ENCODE measurements at regions not wholly inside any gene's neighbourhood (a gene's known extent, or its start where the extent isn't known, plus 50 kb on each side); places are given as distances from the start of the nearest gene placed in this dataset.

DNA sequence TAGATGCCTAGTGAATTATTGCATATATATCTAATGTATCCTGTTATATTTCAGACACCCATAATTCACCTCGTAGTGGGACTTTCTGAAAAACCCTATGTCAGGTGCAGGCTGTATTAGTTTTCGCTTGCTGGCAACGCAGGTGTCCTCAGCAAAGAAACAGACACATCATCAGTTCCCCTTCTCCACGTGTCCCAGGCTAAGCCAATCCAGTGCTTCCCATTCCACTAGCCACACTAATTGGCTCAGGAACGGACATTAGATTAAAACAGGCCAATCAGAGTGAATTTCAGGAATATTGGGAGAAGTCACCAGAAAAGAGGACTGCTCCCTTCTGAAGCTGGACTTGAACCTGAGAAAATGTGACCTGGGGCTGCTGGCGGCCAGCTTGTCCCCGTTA is 151.3 kb downstream of the PTPN11 start:
- TF ChIP-seq EZH2 (IDR thresholded peaks at IDR 0.05; ENCODE audit: insufficient read depth, poor library complexity, severe bottlenecking) (no peak), EZH2phosphoT487 (IDR thresholded peaks at IDR 0.05; ENCODE audit: insufficient read depth, low read depth) (no peak)
